PC-3 (cell line): ENCODE measurements at regions not wholly inside any gene's neighbourhood (a gene's known extent, or its start where the extent isn't known, plus 50 kb on each side); places are given as distances from the start of the nearest gene placed in this dataset.

ENCODE experiments used
- EZH2 ChIP-seq: fragments of 300-600 bp; sonication (generic); IDR thresholded peaks from one replicate; pipeline ENCODE4 v1.6.1; 2017; ENCODE audit warnings: antibody characterized with exemption, mild to moderate bottlenecking, low read length; ENCODE audit not compliant: unreplicated experiment
- EZH2phosphoT487 ChIP-seq: fragments of 300-600 bp; sonication (generic); IDR thresholded peaks from 2 replicates; pipeline ENCODE4 v1.6.1; 2018; ENCODE audit warnings: mild to moderate bottlenecking, antibody characterized with exemption, low read length, borderline replicate concordance
- TF ChIP-seq, protein P1 (sequence below): fragments of 300-600 bp; sonication (generic); conservative IDR thresholded peaks from 2 replicates; pipeline ENCODE4 v1.5.1; 2017; ENCODE audit warnings: antibody characterized with exemption, low read depth, mild to moderate bottlenecking, low read length

DNA sequence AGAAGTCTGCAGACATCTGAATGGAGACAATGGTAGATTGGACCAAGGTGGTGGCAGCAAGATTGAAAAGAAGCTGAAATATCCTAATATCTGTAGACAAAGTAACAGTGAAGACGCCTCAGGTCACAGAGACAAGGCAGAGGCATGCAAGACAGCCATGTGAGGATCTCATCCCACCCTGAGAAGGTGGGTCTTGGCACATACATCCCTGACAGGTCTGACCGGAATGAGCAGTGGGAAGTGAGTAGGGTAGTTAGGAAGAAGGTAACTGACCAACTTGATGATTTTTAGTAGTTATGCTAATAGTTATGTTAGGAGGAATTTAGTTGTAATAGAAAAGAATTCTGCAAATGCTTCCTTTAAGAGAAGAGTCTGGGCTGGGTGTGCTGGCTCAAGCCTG lies 229.6 kb downstream of the NDUFS4 start:
- TF ChIP-seq, protein P1, sequence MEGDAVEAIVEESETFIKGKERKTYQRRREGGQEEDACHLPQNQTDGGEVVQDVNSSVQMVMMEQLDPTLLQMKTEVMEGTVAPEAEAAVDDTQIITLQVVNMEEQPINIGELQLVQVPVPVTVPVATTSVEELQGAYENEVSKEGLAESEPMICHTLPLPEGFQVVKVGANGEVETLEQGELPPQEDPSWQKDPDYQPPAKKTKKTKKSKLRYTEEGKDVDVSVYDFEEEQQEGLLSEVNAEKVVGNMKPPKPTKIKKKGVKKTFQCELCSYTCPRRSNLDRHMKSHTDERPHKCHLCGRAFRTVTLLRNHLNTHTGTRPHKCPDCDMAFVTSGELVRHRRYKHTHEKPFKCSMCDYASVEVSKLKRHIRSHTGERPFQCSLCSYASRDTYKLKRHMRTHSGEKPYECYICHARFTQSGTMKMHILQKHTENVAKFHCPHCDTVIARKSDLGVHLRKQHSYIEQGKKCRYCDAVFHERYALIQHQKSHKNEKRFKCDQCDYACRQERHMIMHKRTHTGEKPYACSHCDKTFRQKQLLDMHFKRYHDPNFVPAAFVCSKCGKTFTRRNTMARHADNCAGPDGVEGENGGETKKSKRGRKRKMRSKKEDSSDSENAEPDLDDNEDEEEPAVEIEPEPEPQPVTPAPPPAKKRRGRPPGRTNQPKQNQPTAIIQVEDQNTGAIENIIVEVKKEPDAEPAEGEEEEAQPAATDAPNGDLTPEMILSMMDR = no peak
- no peak for TF ChIP-seq EZH2
- TF ChIP-seq EZH2phosphoT487 = no peak
